ENCODE measurements at regions not wholly inside any gene's neighbourhood (a gene's known extent, or its start where the extent isn't known, plus 50 kb on each side); places are given as distances from the start of the nearest gene placed in this dataset.

GRCh38 chr6:122154912-122155575 is 244.4 kb upstream of the HSF2 start:
- no peaks in the 10 kb centered on the region for H3K27me3 Mint-ChIP-seq
- Histone ChIP-seq H3K9me3 (ENCODE audit: control insufficient read depth in 2 of 2, low read length in 2 of 2) (no peaks in the 10 kb centered on the region), H3K27me3 (ENCODE audit: control insufficient read depth, insufficient read depth, low read length) (no peaks in the 10 kb centered on the region), H3K4me1 (ENCODE audit: control insufficient read depth, insufficient read depth, low read length, poor library complexity, severe bottlenecking) (no peaks in the 10 kb centered on the region), H3K27ac (ENCODE audit: insufficient read depth, low read length, poor library complexity, severe bottlenecking) (no peak overlapping the region), H3K36me3 (ENCODE audit: control insufficient read depth, insufficient read depth, low read length) (no peaks in the 10 kb centered on the region), H3K4me3 (ENCODE audit: low read depth, low read length) (no peak overlapping the region)
- DNase-seq (no peak), ATAC-seq (ENCODE audit: low read depth in 2 of 2) (no peak)
- H3K4me3 Mint-ChIP-seq = no peak overlapping the region
- peaks cover 0 to 1% (median 0%) of the 10 kb centered on the region in 7 donors for H3K9me3 Mint-ChIP-seq
- no peak overlapping the region for H3K27ac Mint-ChIP-seq
- H3K4me1 Mint-ChIP-seq = no peaks in the 10 kb centered on the region
- H3K36me3 Mint-ChIP-seq = no peaks in the 10 kb centered on the region

- no peak for ATAC-seq (ENCODE audit: low read depth in 2 of 2)
- H3K9me3 Mint-ChIP-seq = peaks cover 0 to 3% (median 1%) of the 10 kb centered on the region in 7 donors
These were observed 238.3 kb upstream of the HSF2 start for GRCh38 chr6:122161136-122161535.

GRCh38 chr6:122165014-122165413 is 234.4 kb upstream of the HSF2 start:
- no peaks in the 10 kb centered on the region for H3K27me3 ChIP-seq (ENCODE audit: control insufficient read depth, insufficient read depth, low read length)
- ATAC-seq (ENCODE audit: low read depth in 2 of 2) (no peak), DNase-seq (no peak)
- no peak overlapping the region for H3K27ac Mint-ChIP-seq
- H3K9me3 Mint-ChIP-seq = peaks cover 0 to 6% (median 2%) of the 10 kb centered on the region in 7 donors
- no peaks in the 10 kb centered on the region for H3K36me3 ChIP-seq (ENCODE audit: control insufficient read depth, insufficient read depth, low read length)
- H3K27ac ChIP-seq (ENCODE audit: insufficient read depth, low read length, poor library complexity, severe bottlenecking) = no peak overlapping the region
- H3K4me1 Mint-ChIP-seq = no peaks in the 10 kb centered on the region
- no peaks in the 10 kb centered on the region for H3K27me3 Mint-ChIP-seq
- no peaks in the 10 kb centered on the region for H3K36me3 Mint-ChIP-seq
- no peaks in the 10 kb centered on the region for H3K4me1 ChIP-seq (ENCODE audit: control insufficient read depth, insufficient read depth, low read length, poor library complexity, severe bottlenecking)
- no peak overlapping the region for H3K4me3 ChIP-seq (ENCODE audit: low read depth, low read length)
- H3K9me3 ChIP-seq (ENCODE audit: control insufficient read depth in 2 of 2, low read length in 2 of 2) = no peaks in the 10 kb centered on the region
- H3K4me3 Mint-ChIP-seq = no peak overlapping the region

More at GRCh38 chr6:122161136-122161535, 238.3 kb upstream of the HSF2 start:
- H3K27me3 Mint-ChIP-seq = no peaks in the 10 kb centered on the region
- H3K4me3 Mint-ChIP-seq = no peak overlapping the region
- H3K4me1 Mint-ChIP-seq = no peaks in the 10 kb centered on the region
- Histone ChIP-seq H3K36me3 (ENCODE audit: control insufficient read depth, insufficient read depth, low read length) (no peaks in the 10 kb centered on the region), H3K4me1 (ENCODE audit: control insufficient read depth, insufficient read depth, low read length, poor library complexity, severe bottlenecking) (no peaks in the 10 kb centered on the region), H3K27me3 (ENCODE audit: control insufficient read depth, insufficient read depth, low read length) (no peaks in the 10 kb centered on the region), H3K9me3 (ENCODE audit: control insufficient read depth in 2 of 2, low read length in 2 of 2) (no peaks in the 10 kb centered on the region), H3K27ac (ENCODE audit: insufficient read depth, low read length, poor library complexity, severe bottlenecking) (no peak overlapping the region), H3K4me3 (ENCODE audit: low read depth, low read length) (no peak overlapping the region)
- H3K27ac Mint-ChIP-seq = no peak overlapping the region
- no peaks in the 10 kb centered on the region for H3K36me3 Mint-ChIP-seq
- DNase-seq = no peak

GRCh38 chr6:122170274-122170673 is 229.2 kb upstream of the HSF2 start:
- Histone ChIP-seq H3K36me3 (ENCODE audit: control insufficient read depth, insufficient read depth, low read length) (no peaks in the 10 kb centered on the region), H3K4me3 (ENCODE audit: low read depth, low read length) (no peak overlapping the region), H3K27me3 (ENCODE audit: control insufficient read depth, insufficient read depth, low read length) (no peaks in the 10 kb centered on the region), H3K27ac (ENCODE audit: insufficient read depth, low read length, poor library complexity, severe bottlenecking) (no peak overlapping the region), H3K4me1 (ENCODE audit: control insufficient read depth, insufficient read depth, low read length, poor library complexity, severe bottlenecking) (no peaks in the 10 kb centered on the region), H3K9me3 (ENCODE audit: control insufficient read depth in 2 of 2, low read length in 2 of 2) (no peaks in the 10 kb centered on the region)
- H3K9me3 Mint-ChIP-seq = peaks cover 0 to 4% (median 0%) of the 10 kb centered on the region in 7 donors
- no peaks in the 10 kb centered on the region for H3K36me3 Mint-ChIP-seq
- H3K4me1 Mint-ChIP-seq = no peaks in the 10 kb centered on the region
- H3K27ac Mint-ChIP-seq = no peak overlapping the region
- DNase-seq (no peak), ATAC-seq (ENCODE audit: low read depth in 2 of 2) (no peak)
- H3K27me3 Mint-ChIP-seq = no peaks in the 10 kb centered on the region
- no peak overlapping the region for H3K4me3 Mint-ChIP-seq

GRCh38 chr6:122178988-122179387 is 220.5 kb upstream of the HSF2 start:
- Histone ChIP-seq H3K4me1 (ENCODE audit: control insufficient read depth, insufficient read depth, low read length, poor library complexity, severe bottlenecking) (no peaks in the 10 kb centered on the region), H3K27ac (ENCODE audit: insufficient read depth, low read length, poor library complexity, severe bottlenecking) (no peak overlapping the region), H3K9me3 (ENCODE audit: control insufficient read depth in 2 of 2, low read length in 2 of 2) (no peaks in the 10 kb centered on the region), H3K27me3 (ENCODE audit: control insufficient read depth, insufficient read depth, low read length) (no peaks in the 10 kb centered on the region), H3K4me3 (ENCODE audit: low read depth, low read length) (no peak overlapping the region), H3K36me3 (ENCODE audit: control insufficient read depth, insufficient read depth, low read length) (no peaks in the 10 kb centered on the region)
- H3K27me3 Mint-ChIP-seq = no peaks in the 10 kb centered on the region
- ATAC-seq (ENCODE audit: low read depth in 2 of 2) (no peak), DNase-seq (no peak)
- peaks cover 0 to 2% (median 0%) of the 10 kb centered on the region in 7 donors for H3K9me3 Mint-ChIP-seq
- H3K36me3 Mint-ChIP-seq = no peaks in the 10 kb centered on the region
- H3K4me3 Mint-ChIP-seq = no peak overlapping the region
- no peaks in the 10 kb centered on the region for H3K4me1 Mint-ChIP-seq
- H3K27ac Mint-ChIP-seq = no peak overlapping the region

- DNase-seq = no peak
- Histone ChIP-seq H3K9me3 (ENCODE audit: control insufficient read depth in 2 of 2, low read length in 2 of 2) (no peaks in the 10 kb centered on the region), H3K27ac (ENCODE audit: insufficient read depth, low read length, poor library complexity, severe bottlenecking) (no peak overlapping the region), H3K36me3 (ENCODE audit: control insufficient read depth, insufficient read depth, low read length) (no peaks in the 10 kb centered on the region), H3K4me3 (ENCODE audit: low read depth, low read length) (no peak overlapping the region), H3K27me3 (ENCODE audit: control insufficient read depth, insufficient read depth, low read length) (no peaks in the 10 kb centered on the region), H3K4me1 (ENCODE audit: control insufficient read depth, insufficient read depth, low read length, poor library complexity, severe bottlenecking) (no peaks in the 10 kb centered on the region)
- Mint-ChIP-seq H3K27me3 (no peaks in the 10 kb centered on the region), H3K4me3 (no peak overlapping the region), H3K27ac (no peak overlapping the region), H3K9me3 (peaks cover 0 to 3% (median 0%) of the 10 kb centered on the region in 7 donors), H3K36me3 (no peaks in the 10 kb centered on the region), H3K4me1 (no peaks in the 10 kb centered on the region)
- no peak for ATAC-seq (ENCODE audit: low read depth in 2 of 2)
These were observed 219.3 kb upstream of the HSF2 start for GRCh38 chr6:122180132-122180531.

GRCh38 chr6:122182061-122182460 is 217.4 kb upstream of the HSF2 start:
- H3K27ac ChIP-seq (ENCODE audit: insufficient read depth, low read length, poor library complexity, severe bottlenecking) = no peak overlapping the region
- no peaks in the 10 kb centered on the region for H3K36me3 ChIP-seq (ENCODE audit: control insufficient read depth, insufficient read depth, low read length)
- no peak overlapping the region for H3K4me3 ChIP-seq (ENCODE audit: low read depth, low read length)
- no peaks in the 10 kb centered on the region for H3K27me3 ChIP-seq (ENCODE audit: control insufficient read depth, insufficient read depth, low read length)
- Mint-ChIP-seq H3K27me3 (no peaks in the 10 kb centered on the region), H3K4me3 (no peak overlapping the region), H3K4me1 (no peaks in the 10 kb centered on the region), H3K9me3 (peaks cover 0 to 3% (median 0%) of the 10 kb centered on the region in 7 donors), H3K27ac (no peak overlapping the region), H3K36me3 (no peaks in the 10 kb centered on the region)
- ATAC-seq (ENCODE audit: low read depth in 2 of 2) (no peak), DNase-seq (no peak)
- H3K4me1 ChIP-seq (ENCODE audit: control insufficient read depth, insufficient read depth, low read length, poor library complexity, severe bottlenecking) = no peaks in the 10 kb centered on the region
- H3K9me3 ChIP-seq (ENCODE audit: control insufficient read depth in 2 of 2, low read length in 2 of 2) = no peaks in the 10 kb centered on the region

- H3K27me3 Mint-ChIP-seq = no peaks in the 10 kb centered on the region
- H3K27me3 ChIP-seq (ENCODE audit: control insufficient read depth, insufficient read depth, low read length) = no peaks in the 10 kb centered on the region
- no peaks in the 10 kb centered on the region for H3K36me3 ChIP-seq (ENCODE audit: control insufficient read depth, insufficient read depth, low read length)
- H3K4me1 ChIP-seq (ENCODE audit: control insufficient read depth, insufficient read depth, low read length, poor library complexity, severe bottlenecking) = no peaks in the 10 kb centered on the region
- H3K4me1 Mint-ChIP-seq = no peaks in the 10 kb centered on the region
- no peak for DNase-seq
- no peaks in the 10 kb centered on the region for H3K9me3 ChIP-seq (ENCODE audit: control insufficient read depth in 2 of 2, low read length in 2 of 2)
- no peak overlapping the region for H3K27ac ChIP-seq (ENCODE audit: insufficient read depth, low read length, poor library complexity, severe bottlenecking)
- peak overlapping the region in 1 of 3 donors; percentile 67 for H3K27ac Mint-ChIP-seq
- no peaks in the 10 kb centered on the region for H3K36me3 Mint-ChIP-seq
- ATAC-seq (ENCODE audit: low read depth in 2 of 2) = no peak
- peaks cover 0 to 2% (median under 1%) of the 10 kb centered on the region in 7 donors for H3K9me3 Mint-ChIP-seq
- no peak overlapping the region for H3K4me3 ChIP-seq (ENCODE audit: low read depth, low read length)
- H3K4me3 Mint-ChIP-seq = no peak overlapping the region
These were observed 215.0 kb upstream of the HSF2 start for GRCh38 chr6:122184401-122184827.

Data from CD4-positive, CD25-positive, alpha-beta regulatory T cell (primary cell).